A549 (cell line): ENCODE measurements at regions not wholly inside any gene's neighbourhood (a gene's known extent, or its start where the extent isn't known, plus 50 kb on each side); places are given as distances from the start of the nearest gene placed in this dataset.

Experiments used
- CHD4 ChIP-seq: fragments of 200-600 bp; sonication (generic); IDR thresholded peaks from 2 replicates; pipeline ENCODE4 v1.6.1; 2016; ENCODE audit warnings: antibody characterized with exemption, mild to moderate bottlenecking, borderline replicate concordance
- EHMT2 ChIP-seq: fragments of 200-600 bp; sonication (generic); IDR thresholded peaks from 2 replicates; pipeline ENCODE4 v1.6.1; 2016; ENCODE audit warnings: antibody characterized with exemption, low read depth, mild to moderate bottlenecking, moderate library complexity
- EP300 ChIP-seq, 2 experiments: fragments of >200 bp; sonication (Bioruptor Twin); formaldehyde crosslinking; IDR thresholded peaks; 2 replicates in 1 of 2; 3 replicates in 1 of 2; pipeline ENCODE4 v1.6.1; 2016 to 2017
- MAFK ChIP-seq: fragments of 450-650 bp; IDR thresholded peaks from 2 replicates; pipeline ENCODE4 v1.6.1; 2014; ENCODE audit not compliant: partially characterized antibody
- MYC ChIP-seq: IDR thresholded peaks from 2 replicates; pipeline ENCODE4 v1.6.1; 2012; ENCODE audit warnings: mild to moderate bottlenecking, inconsistent platforms, low read length, improper control_type of control experiment, borderline replicate concordance
- POLR2A ChIP-seq: IDR thresholded peaks from 2 replicates; pipeline ENCODE4 v1.6.1; 2012; ENCODE audit warnings: mild to moderate bottlenecking, low read length
- RCOR1 ChIP-seq: fragments of 150-350 bp; IDR thresholded peaks from 2 replicates; pipeline ENCODE4 v1.6.1; 2014; ENCODE audit warnings: antibody characterized with exemption, low read length, low read depth
- TF ChIP-seq, protein P1 (sequence below): fragments of 450-650 bp; IDR thresholded peaks from 2 replicates; pipeline ENCODE4 v1.6.1; 2014; ENCODE audit warnings: antibody characterized with exemption
- TF ChIP-seq, protein P2 (sequence below): IDR thresholded peaks from 2 replicates; pipeline ENCODE4 v1.6.1; 2012
- TF ChIP-seq, protein P3 (sequence below): fragments of >200 bp; sonication (Bioruptor Twin); formaldehyde crosslinking; IDR thresholded peaks from 3 replicates; pipeline ENCODE4 v1.5.1; 2016
- TF ChIP-seq, protein P4 (sequence below): fragments of 150-350 bp; IDR thresholded peaks from 2 replicates; pipeline ENCODE4 v1.6.1; 2014; ENCODE audit warnings: low read depth, mild to moderate bottlenecking, low read length
- TF ChIP-seq, protein P5 (sequence below): IDR thresholded peaks from 2 replicates; pipeline ENCODE4 v1.6.1; 2012
- TF ChIP-seq, protein P6 (sequence below): fragments of 250-450 bp; sonication (Bioruptor Pico); IDR thresholded peaks from 2 replicates; pipeline ENCODE4 v1.5.0; 2021; ENCODE audit warnings: mild to moderate bottlenecking, moderate library complexity, borderline replicate concordance

DNA sequence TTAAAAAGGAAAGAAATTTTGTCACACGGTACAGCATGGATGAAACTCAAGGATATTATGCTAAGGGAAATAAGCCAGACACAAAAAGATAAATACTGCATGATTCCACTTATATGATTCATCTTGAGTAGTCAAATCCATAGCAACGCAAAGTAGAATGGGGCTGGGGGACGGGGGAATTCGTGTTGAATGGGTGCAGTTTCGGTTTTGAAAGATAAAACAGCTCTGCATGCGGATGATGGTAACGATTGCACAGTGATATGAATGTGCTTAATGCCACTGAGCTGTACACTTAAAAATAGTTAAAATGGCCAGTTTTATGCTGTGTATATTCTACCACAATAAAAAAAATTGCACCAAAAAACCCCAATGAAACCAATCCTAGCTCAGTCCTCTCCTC, 52.9 kb upstream of the SIRPA start:
- TF ChIP-seq EHMT2 (no peak), MAFK (no peak), MYC (no peak), POLR2A (no peak), RCOR1 (no peak), CHD4 (no peak), EP300 (IDR thresholded peaks at IDR 0.05) (no peak)
- TF ChIP-seq, protein P1, sequence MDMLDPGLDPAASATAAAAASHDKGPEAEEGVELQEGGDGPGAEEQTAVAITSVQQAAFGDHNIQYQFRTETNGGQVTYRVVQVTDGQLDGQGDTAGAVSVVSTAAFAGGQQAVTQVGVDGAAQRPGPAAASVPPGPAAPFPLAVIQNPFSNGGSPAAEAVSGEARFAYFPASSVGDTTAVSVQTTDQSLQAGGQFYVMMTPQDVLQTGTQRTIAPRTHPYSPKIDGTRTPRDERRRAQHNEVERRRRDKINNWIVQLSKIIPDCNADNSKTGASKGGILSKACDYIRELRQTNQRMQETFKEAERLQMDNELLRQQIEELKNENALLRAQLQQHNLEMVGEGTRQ, result no peak
- TF ChIP-seq, protein P2, sequence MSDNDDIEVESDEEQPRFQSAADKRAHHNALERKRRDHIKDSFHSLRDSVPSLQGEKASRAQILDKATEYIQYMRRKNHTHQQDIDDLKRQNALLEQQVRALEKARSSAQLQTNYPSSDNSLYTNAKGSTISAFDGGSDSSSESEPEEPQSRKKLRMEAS, result no peak
- TF ChIP-seq, protein P3, sequence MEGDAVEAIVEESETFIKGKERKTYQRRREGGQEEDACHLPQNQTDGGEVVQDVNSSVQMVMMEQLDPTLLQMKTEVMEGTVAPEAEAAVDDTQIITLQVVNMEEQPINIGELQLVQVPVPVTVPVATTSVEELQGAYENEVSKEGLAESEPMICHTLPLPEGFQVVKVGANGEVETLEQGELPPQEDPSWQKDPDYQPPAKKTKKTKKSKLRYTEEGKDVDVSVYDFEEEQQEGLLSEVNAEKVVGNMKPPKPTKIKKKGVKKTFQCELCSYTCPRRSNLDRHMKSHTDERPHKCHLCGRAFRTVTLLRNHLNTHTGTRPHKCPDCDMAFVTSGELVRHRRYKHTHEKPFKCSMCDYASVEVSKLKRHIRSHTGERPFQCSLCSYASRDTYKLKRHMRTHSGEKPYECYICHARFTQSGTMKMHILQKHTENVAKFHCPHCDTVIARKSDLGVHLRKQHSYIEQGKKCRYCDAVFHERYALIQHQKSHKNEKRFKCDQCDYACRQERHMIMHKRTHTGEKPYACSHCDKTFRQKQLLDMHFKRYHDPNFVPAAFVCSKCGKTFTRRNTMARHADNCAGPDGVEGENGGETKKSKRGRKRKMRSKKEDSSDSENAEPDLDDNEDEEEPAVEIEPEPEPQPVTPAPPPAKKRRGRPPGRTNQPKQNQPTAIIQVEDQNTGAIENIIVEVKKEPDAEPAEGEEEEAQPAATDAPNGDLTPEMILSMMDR, result no peak
- TF ChIP-seq, protein P4, sequence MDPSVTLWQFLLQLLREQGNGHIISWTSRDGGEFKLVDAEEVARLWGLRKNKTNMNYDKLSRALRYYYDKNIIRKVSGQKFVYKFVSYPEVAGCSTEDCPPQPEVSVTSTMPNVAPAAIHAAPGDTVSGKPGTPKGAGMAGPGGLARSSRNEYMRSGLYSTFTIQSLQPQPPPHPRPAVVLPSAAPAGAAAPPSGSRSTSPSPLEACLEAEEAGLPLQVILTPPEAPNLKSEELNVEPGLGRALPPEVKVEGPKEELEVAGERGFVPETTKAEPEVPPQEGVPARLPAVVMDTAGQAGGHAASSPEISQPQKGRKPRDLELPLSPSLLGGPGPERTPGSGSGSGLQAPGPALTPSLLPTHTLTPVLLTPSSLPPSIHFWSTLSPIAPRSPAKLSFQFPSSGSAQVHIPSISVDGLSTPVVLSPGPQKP, result no peak
- TF ChIP-seq, protein P5, sequence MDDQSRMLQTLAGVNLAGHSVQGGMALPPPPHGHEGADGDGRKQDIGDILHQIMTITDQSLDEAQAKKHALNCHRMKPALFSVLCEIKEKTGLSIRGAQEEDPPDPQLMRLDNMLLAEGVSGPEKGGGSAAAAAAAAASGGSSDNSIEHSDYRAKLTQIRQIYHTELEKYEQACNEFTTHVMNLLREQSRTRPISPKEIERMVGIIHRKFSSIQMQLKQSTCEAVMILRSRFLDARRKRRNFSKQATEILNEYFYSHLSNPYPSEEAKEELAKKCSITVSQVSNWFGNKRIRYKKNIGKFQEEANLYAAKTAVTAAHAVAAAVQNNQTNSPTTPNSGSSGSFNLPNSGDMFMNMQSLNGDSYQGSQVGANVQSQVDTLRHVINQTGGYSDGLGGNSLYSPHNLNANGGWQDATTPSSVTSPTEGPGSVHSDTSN, result no peak
- TF ChIP-seq, protein P6, sequence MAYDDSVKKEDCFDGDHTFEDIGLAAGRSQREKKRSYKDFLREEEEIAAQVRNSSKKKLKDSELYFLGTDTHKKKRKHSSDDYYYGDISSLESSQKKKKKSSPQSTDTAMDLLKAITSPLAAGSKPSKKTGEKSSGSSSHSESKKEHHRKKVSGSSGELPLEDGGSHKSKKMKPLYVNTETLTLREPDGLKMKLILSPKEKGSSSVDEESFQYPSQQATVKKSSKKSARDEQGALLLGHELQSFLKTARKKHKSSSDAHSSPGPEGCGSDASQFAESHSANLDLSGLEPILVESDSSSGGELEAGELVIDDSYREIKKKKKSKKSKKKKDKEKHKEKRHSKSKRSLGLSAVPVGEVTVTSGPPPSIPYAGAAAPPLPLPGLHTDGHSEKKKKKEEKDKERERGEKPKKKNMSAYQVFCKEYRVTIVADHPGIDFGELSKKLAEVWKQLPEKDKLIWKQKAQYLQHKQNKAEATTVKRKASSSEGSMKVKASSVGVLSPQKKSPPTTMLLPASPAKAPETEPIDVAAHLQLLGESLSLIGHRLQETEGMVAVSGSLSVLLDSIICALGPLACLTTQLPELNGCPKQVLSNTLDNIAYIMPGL (CRISPR knock-in tag), result no peak
